RKO (cell line): ENCODE measurements at regions not wholly inside any gene's neighbourhood (a gene's known extent, or its start where the extent isn't known, plus 50 kb on each side); places are given as distances from the start of the nearest gene placed in this dataset.
"Not testable (repeated sequence)": the region's sequence is repeated elsewhere in the genome, so short reads cannot be mapped to it uniquely, and the experiment has no call there.

Experiments
- DNase-seq: peaks from one replicate; pipeline ENCODE4 v3.0.0-alpha.2; 2016; ENCODE audit warnings: low spot score

DNA sequence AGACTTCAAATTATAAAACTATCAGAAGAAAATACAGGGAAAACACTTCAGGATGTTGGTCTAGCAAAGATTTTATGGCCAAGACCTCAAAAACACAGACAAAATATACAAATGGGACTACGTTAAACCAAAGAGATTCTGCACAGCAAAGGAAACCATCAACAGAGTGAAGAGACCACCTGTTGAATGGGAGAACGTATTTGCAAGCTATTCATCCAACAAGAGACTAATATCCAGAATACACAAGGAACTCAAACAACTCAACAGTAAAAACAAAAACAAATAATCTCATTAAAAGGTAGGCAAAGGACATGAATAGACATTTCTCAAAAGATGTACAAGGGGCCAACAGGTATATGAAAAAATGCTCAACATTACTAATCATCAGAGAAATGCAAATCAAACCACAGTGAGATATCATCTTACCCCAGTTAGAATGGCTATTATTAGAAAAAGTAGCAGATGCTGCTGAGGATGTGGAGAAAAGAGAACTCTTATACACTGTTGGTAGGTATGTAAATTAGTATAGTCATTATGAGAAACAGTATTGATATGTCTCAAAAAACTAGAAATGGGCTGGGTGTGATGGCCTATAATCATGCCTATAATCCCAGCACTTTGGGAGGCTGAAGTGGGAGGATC, 112.6 kb downstream of the LRIG2 start:
- no peak for DNase-seq

DNA sequence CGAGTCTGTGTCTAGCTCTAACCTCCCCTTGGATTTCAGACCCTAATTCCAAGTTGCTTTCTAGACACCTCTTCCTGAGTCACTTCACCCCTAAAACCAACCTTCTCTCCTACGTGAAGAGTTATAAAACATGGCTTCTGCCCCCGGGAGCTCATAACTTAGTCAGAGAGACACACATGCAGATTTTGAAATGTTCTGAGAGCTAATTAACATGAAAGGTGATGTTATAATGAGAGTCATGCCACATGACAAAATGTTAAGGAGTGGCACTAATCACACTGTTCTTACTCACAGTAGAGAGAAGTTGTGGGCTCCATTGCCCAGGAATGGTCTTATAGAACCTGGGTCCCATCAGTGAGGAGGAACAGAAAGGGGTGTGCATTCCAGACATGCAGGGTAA, 117.1 kb downstream of the LRIG2 start:
- DNase-seq, result no peak

DNA sequence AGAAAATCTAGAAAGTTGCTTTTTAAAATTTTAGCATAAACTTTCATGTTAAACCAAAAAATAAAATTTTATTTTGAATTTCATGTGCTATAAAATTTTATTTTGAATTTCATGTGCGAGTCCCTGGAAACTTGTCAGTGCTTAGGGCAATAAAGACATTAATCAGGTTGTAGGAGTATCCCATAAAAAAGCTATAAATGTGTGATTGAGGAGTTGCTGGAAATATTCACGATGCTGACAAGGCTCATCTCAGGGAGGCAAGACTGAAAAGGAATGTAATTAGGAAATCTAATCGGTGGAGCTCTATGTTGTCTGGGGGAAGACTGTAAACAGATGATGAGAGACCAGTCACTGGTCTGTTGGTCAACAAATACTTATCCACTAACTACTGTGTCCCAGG, 117.9 kb downstream of the LRIG2 start:
- no peak for DNase-seq

GRCh38 chr1:113191579-113192076, 118.6 kb downstream of the LRIG2 start:
- peak; percentile 52 for DNase-seq

DNA sequence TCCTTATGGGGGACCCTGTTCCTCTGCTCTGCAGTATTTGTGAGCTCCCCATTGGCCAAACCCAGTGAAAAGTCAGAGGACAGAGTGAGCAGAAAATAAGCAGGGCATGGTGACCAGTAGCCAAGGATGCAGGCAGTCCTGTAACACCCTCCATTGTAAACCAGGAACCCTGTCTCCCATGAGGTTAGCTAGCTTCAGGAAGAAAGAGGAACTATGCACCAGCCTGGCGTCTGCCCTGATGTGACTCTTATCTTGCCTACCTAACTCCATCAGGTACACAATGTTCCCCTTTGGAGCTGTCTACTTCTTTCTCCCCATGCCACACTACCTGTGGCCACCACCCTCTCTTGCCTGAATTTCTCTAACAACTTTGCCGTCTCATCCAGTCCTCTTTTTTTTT, 119.2 kb downstream of the LRIG2 start:
- DNase-seq, result no peak

DNA sequence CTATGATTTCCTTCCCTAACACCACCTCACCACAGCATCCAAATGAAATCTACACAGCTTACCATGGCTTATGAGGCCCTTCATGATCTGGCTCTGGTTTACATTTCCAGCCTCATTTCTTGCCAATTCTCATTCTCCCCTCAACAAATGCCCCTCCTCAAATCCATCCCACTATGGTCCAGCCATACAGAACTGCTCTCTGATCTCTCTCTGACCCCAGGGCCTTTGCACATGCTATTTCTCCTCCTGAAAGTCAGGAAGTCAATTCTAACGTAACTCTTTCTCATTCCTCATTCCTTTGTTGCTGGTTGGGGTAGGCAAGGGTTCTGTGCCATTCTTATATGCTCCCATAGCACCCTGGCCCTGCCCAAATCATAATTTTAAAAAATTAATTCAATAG, 120.0 kb downstream of the LRIG2 start:
- DNase-seq, result no peak

- no peak for DNase-seq
Measured at GRCh38 chr1:113194846-113195830, 122.1 kb downstream of the LRIG2 start.

GRCh38 chr1:113197719-113198330, 124.8 kb downstream of the LRIG2 start:
- DNase-seq, result no peak

GRCh38 chr1:113198806-113199205, 125.8 kb downstream of the LRIG2 start:
- no peak for DNase-seq

DNA sequence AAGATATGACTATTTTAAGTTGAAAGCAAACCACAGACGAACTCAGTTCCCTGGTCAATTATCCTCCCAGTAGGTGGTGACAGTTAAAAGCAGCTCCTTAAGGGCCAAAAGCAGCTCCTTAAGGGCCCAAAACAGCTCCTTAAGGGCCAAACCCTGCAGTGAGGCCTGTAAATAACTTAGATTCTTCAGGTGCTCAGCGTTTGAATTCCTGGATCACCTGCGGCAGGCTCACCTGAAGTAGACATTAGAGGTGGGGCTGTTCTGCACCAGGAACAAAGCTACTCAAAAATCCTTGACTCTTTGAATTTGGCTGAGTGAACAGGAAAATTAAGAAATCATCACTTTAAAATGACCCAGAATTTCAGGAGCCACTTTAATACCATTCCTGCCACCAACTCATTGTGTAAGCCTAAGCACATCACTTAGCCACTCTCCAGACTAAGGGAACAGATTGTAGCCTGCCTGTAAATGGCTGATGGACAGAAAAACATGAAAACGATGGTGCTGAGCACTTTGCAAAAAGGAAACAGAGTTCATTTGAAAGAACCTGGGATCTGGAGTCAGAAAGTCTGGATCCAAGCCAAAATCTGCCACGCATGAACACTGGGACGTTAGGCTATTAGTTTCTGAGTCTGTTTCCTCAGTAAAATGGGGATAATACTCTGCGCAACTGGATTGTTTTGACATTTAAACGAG, 126.9 kb downstream of the LRIG2 start:
- no peak for DNase-seq

DNA sequence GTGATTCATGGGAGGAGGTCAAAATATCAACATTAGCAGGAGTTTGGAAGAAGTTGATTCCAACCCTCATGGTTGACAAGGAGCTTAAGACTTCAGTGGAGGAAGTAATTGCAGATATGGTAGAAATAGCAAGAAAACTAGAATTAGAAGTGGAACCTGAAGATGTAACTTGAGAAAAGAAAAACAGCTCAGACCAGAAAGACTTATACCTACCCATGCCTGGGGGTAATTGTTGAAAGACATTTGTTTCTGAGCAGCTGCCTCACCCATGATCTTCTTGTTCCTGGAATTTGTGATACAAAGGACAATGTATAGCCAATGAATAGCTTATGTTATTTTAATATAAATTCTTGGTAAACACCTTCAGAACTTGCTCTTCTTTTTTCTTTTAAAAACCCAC, 128.6 kb downstream of the LRIG2 start:
- no peak for DNase-seq

- DNase-seq, result no peak
Measured at GRCh38 chr1:113205980-113206766, 133.2 kb downstream of the LRIG2 start.

GRCh38 chr1:113207019-113207418, 134.0 kb downstream of the LRIG2 start:
- no peak for DNase-seq

- no peak for DNase-seq
Measured at GRCh38 chr1:113207457-113207856, 134.5 kb downstream of the LRIG2 start.

DNA sequence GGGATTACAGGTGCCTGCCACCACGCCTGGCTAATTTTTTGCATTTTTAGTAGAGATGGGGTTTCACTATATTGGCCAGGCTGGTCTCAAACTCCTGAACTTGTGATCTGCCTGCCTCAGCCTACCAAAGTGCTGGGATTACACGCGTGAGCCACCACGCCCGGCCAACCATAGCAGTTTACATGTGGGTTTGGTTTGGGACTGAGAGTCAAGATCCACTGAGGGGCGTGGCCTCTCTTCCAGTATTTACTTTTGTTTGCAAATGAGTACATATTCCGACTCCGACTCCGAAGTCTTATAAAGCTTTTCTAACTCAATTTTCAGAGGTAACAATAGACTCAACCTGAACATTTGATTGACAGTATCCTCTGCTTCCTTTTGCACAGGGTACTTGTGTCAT, 135.4 kb downstream of the LRIG2 start:
- DNase-seq, result not testable (repeated sequence)

DNA sequence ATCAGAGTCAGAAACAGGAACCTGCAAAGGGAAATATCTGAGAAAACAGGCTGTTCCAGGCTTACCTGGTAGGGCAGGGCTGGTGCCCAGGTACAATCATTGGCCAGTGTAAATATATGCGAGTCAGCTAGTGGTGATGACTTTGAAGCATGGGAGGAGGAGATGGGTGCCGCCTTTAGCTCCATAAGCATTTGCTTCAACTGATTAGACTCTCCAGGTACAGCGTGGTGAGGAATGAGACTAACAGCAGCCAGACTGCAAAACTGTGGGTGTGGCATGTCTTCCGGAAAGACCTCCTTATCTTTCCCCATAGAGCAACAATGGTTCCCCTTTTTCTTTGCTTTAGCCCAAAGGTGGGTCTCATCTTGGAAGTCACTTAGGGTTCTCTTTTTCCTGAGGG, 137.2 kb downstream of the LRIG2 start:
- DNase-seq, result no peak

GRCh38 chr1:113211467-113211866, 138.5 kb downstream of the LRIG2 start:
- DNase-seq, result no peak

DNA sequence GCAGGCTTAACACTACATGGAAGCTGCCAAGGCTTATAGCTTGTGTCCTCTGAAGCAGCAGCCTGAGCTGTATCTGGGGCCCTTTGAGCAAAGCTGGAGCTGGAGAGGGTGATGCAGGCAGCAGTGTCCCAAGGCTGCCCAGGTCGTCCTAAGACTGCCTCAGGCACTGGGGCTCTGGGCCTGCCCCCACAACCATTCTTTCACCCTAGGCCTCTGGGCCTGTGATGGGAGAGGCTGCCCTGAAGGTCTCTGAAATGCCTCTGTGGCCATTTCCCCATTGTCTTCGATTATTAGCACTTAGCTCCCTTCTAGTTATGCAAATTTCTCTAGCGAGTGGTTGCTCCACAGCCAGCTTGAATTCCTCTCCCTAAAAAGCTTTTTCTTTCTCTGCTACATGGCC, 142.0 kb downstream of the LRIG2 start:
- no peak for DNase-seq

GRCh38 chr1:113216664-113217063, 143.7 kb downstream of the LRIG2 start:
- DNase-seq, result no peak

GRCh38 chr1:113217447-113218208, 144.6 kb downstream of the LRIG2 start:
- no peak for DNase-seq

DNA sequence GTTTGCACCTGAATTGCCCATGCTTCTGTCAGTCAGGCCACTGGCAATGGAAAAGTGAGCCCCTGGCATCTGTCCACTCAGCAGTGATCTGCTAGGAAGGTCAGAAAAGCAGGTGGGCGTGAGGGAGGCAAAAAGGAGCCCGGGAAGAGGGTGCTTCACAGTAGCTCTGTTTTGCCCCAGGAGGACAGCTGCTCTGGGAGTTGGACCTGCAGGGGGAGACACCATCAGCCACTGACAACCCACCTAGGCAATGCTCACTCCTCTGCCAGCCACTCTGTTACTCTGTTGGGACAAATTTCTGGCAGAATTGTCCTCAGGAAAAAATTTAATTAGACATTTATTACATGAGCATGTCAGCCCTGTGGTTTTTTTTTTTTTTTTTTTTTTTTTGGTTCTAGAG, 146.4 kb downstream of the LRIG2 start:
- DNase-seq, result no peak
